HCT116 (cell line): ENCODE measurements at regions not wholly inside any gene's neighbourhood (a gene's known extent, or its start where the extent isn't known, plus 50 kb on each side); places are given as distances from the start of the nearest gene placed in this dataset.

Experiments
- ATF3 ChIP-seq: IDR thresholded peaks from 2 replicates; pipeline ENCODE4 v1.6.1; 2012
- CEBPB ChIP-seq: IDR thresholded peaks from 2 replicates; pipeline ENCODE4 v1.6.1; 2012; ENCODE audit warnings: low read depth
- EGR1 ChIP-seq: IDR thresholded peaks from 2 replicates; pipeline ENCODE4 v1.6.1; 2012; ENCODE audit warnings: low read depth
- EZH2 ChIP-seq: fragments of 200-600 bp; sonication (generic); IDR thresholded peaks from 2 replicates; pipeline ENCODE4 v1.6.1; 2017; ENCODE audit warnings: antibody characterized with exemption, mixed run types
- MAX ChIP-seq: IDR thresholded peaks from 2 replicates; pipeline ENCODE4 v1.6.1; 2012
- POLR2A ChIP-seq: IDR thresholded peaks from 2 replicates; pipeline ENCODE4 v1.7.0; 2011; ENCODE audit warnings: borderline replicate concordance; ENCODE audit not compliant: insufficient read depth, insufficient read length; ENCODE audit errors: extremely low read depth
- POLR2AphosphoS5 ChIP-seq: IDR thresholded peaks from 2 replicates; pipeline ENCODE4 v1.6.1; 2011; ENCODE audit warnings: mild to moderate bottlenecking, low read depth, low read length, moderate library complexity
- RAD21 ChIP-seq: IDR thresholded peaks from 2 replicates; pipeline ENCODE4 v1.6.1; 2012; ENCODE audit warnings: low read depth, mild to moderate bottlenecking
- REST ChIP-seq: IDR thresholded peaks from 2 replicates; pipeline ENCODE4 v1.6.1; 2012; ENCODE audit warnings: low read depth
- SP1 ChIP-seq: IDR thresholded peaks from 2 replicates; pipeline ENCODE4 v1.6.1; 2012; ENCODE audit warnings: low read depth
- TCF7L2 ChIP-seq: IDR thresholded peaks from 2 replicates; pipeline ENCODE4 v1.7.0; 2011; ENCODE audit warnings: borderline replicate concordance, inconsistent platforms; ENCODE audit not compliant: insufficient read depth, insufficient read length; ENCODE audit errors: extremely low read depth
- ZBTB33 ChIP-seq: IDR thresholded peaks from 2 replicates; pipeline ENCODE4 v1.6.1; 2011; ENCODE audit warnings: mild to moderate bottlenecking, low read length, moderate library complexity; ENCODE audit not compliant: insufficient replicate concordance; ENCODE audit errors: extremely low read depth
- ZNF274 ChIP-seq: fragments of 200-500 bp; sonication (Bioruptor generic); IDR thresholded peaks from 2 replicates; pipeline ENCODE4 v1.6.1; 2014; ENCODE audit warnings: mild to moderate bottlenecking, low read depth, low read length, inconsistent platforms
- TF ChIP-seq, protein P1 (sequence below), 3 experiments: fragments of 200-600 bp in 1 of 3; sonication (generic) in 1 of 3; IDR thresholded peaks in 2 of 3; conservative IDR thresholded peaks in 1 of 3; 2 replicates each; pipeline ENCODE4 v1.5.1; 2012 to 2017; ENCODE audit warnings: low read depth in 2 of 3, low read length in 2 of 3, antibody characterized with exemption in 1 of 3, borderline replicate concordance in 1 of 3, control low read depth in 1 of 3, mild to moderate bottlenecking in 1 of 3, mixed read lengths in 1 of 3, mixed run types in 1 of 3, moderate library complexity in 1 of 3; ENCODE audit not compliant: insufficient read depth in 1 of 3

DNA sequence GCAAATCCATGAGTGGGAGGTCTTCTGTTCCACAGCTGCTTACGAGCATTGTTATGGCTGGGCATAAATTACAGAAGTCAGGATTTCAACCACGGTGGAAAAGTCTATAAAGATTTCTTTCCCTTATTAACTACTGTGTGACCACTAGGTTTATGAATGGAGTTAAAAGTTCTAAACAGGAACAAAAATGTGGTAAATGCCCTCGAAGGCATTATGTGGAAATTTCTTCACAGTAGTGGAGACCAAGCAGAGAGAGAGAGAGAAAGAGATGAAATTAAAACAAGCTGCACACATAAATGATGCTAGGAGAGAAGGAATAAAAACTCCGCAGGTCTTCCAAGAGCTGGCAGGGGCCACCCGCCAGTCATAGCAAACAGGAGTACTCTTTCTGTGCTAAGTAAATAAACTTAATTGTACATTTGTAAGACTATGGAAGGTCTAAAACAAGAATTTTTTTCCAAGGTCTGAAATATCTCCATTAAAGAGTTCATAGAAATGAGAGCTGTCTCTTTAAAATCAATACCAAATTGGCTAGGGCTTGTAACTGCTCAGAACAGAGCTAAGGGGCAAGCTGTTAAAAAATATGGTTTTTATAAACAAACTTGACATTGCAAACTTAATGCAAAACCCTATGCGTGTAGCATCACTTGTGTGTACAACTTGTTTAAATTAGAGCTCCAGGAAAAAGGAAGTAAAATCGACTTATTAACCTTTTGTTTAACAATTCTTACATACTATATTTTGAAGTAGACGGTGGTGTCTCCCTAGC, 438.2 kb downstream of the MEIS1 start:
- TF ChIP-seq REST (no peak), POLR2A (no peak), EZH2 (no peak), ZBTB33 (no peak), SP1 (no peak), MAX (no peak), ZNF274 (no peak), EGR1 (no peak), POLR2AphosphoS5 (no peak), RAD21 (no peak), TCF7L2 (no peak), CEBPB (no peak), ATF3 (no peak)
- TF ChIP-seq, protein P1, sequence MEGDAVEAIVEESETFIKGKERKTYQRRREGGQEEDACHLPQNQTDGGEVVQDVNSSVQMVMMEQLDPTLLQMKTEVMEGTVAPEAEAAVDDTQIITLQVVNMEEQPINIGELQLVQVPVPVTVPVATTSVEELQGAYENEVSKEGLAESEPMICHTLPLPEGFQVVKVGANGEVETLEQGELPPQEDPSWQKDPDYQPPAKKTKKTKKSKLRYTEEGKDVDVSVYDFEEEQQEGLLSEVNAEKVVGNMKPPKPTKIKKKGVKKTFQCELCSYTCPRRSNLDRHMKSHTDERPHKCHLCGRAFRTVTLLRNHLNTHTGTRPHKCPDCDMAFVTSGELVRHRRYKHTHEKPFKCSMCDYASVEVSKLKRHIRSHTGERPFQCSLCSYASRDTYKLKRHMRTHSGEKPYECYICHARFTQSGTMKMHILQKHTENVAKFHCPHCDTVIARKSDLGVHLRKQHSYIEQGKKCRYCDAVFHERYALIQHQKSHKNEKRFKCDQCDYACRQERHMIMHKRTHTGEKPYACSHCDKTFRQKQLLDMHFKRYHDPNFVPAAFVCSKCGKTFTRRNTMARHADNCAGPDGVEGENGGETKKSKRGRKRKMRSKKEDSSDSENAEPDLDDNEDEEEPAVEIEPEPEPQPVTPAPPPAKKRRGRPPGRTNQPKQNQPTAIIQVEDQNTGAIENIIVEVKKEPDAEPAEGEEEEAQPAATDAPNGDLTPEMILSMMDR (IDR thresholded peaks at IDR 0.05 in 2 of 3, conservative IDR thresholded peaks at IDR 0.05 in 1 of 3; ENCODE audit: borderline replicate concordance in 1 of 3, insufficient read depth in 1 of 3, low read depth in 2 of 3, low read length in 2 of 3) = no peak
